ENCODE measurements at regions not wholly inside any gene's neighbourhood (a gene's known extent, or its start where the extent isn't known, plus 50 kb on each side); places are given as distances from the start of the nearest gene placed in this dataset.

- TF ChIP-seq CTCF (IDR thresholded peaks at IDR 0.05): no peak
These were observed 304.4 kb upstream of the FAR2 start for GRCh38 chr12:28844718-28845117.

GRCh38 chr12:28851781-28852180 lies 297.3 kb upstream of the FAR2 start:
- no peak for TF ChIP-seq CTCF (IDR thresholded peaks at IDR 0.05)

- TF ChIP-seq CTCF (IDR thresholded peaks at IDR 0.05): no peak
These were observed 293.2 kb upstream of the FAR2 start for GRCh38 chr12:28855761-28856310.

- no peak for TF ChIP-seq CTCF (IDR thresholded peaks at IDR 0.05)
These were observed 291.7 kb upstream of the FAR2 start for GRCh38 chr12:28857369-28857768.

- TF ChIP-seq CTCF (IDR thresholded peaks at IDR 0.05): no peak
These were observed 289.5 kb upstream of the FAR2 start for GRCh38 chr12:28859551-28859950.

- TF ChIP-seq CTCF (IDR thresholded peaks at IDR 0.05): no peak
These were observed 283.3 kb upstream of the FAR2 start for GRCh38 chr12:28865776-28866175.

- TF ChIP-seq CTCF (IDR thresholded peaks at IDR 0.05): no peak
These were observed 282.8 kb upstream of the FAR2 start for GRCh38 chr12:28866296-28866695.

Data from LNCAP (cell line).